CMK (cell line): ENCODE measurements at regions not wholly inside any gene's neighbourhood (a gene's known extent, or its start where the extent isn't known, plus 50 kb on each side); places are given as distances from the start of the nearest gene placed in this dataset.

ENCODE experiments used
- DNase-seq: peaks from one replicate; pipeline ENCODE4 v3.0.0-alpha.2; 2010; ENCODE audit warnings: low read depth

DNA sequence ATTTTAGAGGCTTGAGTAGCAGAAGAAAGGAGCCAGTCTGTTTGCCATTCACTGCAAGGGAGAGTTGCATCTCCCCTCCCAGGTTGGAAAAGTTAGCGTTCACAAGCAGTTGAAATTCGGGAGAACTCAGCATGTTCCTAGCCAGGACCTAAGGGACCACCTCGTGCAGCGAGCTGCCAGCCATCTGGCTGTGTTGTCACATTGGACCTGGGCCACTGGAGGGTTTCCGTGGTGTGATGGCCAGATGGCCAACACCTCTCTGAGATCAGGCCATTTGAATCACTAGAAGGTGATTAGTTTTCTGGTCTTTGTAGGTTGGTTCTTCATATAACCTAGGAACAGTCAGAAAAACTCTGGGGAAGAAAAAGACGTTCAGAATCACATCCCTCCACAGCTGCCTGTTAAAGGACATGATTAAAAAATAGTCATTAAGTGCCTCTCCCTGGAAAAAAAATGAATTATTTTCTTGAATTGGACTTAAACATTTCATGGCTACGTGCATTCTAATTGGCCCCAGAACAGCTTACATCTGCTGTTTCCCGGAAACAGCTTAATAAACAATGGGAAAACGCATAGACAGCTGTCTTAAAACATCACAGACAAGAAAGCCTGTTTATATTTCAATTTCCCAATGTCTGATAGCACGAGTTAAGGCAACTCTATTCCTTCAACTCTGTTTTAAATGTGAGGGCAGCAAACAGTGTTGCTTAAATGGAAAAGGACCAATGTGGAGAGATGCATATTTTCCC lies 303.9 kb downstream of the TENT4A start:
- no peak for DNase-seq

DNA sequence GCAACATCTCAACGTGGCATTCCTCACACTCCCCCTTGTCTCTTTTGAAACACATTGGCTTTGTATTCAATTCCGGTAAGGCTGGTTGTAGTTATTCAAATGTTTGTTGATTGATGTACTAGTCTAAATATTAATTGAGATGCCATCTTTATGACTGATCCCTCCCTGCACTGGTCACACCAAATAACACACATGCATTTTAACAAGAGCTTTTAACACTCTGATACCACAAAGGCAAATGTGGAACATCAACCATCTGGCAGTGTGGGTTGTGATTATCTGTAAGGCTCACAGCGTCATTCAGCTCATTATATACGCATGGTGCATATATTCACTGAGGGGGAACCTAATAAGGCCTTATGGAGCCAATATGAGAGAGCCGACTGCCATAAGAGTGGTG lies 305.0 kb downstream of the TENT4A start:
- DNase-seq: no peak

DNA sequence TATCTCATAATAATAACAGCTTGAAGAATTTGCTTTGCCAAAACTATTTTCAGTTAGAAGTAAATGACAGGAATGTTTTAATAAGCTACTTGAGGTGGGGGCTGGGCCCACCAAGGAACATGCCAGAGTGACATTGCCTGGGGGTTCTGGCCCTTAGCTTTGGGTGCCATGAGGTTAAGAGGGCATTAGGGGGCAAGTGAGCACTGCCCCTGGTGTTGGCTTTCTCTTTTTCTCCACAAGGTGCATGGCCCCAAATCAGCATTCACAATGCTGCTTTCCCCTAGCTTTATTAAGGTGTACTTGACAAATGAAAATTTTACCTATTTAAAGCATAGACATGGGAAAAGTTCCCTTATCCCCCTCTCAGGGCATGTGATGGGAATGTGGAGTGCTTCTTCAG lies 305.4 kb downstream of the TENT4A start:
- no peak for DNase-seq

DNA sequence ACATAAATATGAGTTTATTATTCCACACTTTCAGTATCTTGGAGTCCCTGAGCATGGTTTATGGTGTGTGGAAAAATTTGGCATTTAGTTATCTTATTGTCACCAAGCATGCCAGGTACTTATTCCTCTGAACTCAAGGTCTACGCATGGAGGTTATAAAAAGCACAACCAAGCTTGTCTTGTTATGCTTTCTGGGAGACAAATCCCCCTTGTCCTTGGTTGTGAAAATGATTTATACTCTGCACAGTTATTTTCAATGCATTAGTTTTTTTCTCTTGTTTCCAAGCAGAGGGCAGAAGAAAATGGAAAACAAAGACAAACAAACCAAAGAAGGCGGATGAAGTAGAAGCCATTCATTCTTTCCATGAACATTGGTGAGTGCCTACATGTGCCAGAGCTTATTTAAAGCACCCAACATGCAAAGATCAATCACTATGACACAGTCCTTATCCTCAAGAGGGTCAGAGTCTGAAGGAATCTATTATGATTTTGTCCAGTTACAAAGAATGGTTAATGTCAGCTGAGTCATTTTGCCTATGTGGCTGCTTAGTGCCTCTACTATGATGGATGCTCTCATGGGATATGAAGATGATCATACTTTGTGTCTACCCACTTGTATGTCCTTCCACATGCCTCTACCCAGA lies 323.1 kb downstream of the TENT4A start:
- no peak for DNase-seq

DNA sequence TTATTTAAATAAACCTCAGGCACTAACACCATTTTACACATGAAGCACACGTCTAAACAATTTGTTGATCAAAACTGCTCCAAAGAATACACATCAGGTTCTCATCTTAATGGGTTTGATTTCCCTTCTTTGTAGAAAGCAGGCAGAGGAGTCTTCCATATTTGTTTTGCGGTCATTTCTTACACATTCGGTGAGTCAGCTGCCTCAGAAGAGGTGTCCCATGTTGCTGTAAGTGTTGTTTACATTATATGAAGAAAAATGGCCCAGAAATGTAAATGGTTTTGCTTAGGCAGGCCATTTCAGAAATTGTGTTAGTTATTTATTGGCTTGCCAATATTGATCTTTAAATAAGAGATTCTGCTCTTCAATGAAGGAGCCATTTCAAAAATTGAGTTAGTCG lies 325.8 kb downstream of the TENT4A start:
- no peak for DNase-seq

DNA sequence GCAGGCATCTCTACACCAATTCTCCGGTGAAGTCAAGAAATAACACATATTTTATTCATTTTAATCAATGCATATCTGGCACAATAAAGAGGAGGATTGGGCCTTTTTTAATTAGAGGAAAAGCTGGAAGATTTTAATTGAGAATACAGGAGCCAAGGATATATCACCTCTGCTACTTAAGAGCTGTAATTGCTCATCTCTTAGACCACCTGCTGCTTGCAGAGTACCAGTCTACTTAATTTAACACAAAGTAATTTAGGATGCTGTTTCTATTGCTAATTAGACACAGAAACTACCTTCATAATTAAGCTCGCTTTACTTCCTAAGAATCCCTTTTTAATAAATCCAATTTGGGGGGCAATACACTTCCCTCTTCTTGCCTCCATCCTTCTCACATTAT lies 326.9 kb downstream of the TENT4A start:
- DNase-seq: no peak

DNA sequence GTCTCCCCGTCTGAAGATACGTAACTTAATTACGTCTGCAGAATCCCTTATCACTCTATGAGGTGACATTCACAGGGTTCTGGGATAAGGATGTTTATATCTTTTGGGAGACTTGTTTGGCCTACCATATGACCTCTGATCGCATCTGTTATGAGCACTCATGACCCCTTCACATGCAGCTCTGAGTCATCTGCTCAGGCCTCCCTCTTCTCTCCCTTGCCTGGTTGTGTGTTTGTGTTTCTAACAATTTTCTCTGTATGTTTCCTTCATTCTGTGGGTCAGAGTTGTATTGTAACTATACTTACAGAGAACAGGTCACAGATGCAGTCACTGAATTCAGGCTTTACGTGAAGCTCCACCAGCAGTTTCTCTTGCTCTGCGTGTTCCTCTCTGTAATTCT lies 330.6 kb downstream of the TENT4A start:
- DNase-seq: no peak

DNA sequence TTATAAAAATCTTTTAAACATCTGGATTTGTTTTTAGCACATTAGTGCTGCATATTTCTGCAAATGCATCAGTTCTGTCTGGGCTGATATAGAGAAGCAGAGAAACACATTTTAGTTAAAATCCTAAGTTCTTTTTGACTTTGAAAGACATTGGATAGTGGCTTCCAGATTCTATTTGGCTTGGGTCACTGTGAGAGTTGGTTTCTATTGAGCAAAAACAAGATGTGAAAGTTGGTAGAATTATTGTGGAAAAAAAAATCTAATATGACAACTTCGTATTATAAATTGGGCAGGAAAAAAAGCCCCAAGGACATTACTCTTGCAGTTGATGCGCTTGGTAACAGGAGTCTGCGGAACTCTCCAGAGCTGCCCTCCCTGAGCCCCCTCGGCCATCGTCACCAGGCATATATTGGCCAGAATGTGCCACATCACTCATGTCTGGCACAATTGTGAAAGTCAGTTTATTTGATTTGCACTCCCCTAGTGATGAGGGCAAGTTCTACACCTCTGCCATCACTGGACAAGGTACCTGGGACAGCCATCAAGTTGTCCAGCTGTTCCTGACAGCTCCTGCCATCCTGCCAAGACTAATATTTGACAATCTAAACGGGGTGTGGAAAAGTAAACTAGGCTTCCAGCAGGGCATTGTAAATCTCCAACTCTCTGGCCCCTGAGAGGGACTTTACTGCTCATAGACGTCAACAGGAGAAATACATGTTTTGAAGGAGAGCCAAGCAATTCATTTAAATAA lies 334.5 kb downstream of the TENT4A start:
- DNase-seq: no peak

DNA sequence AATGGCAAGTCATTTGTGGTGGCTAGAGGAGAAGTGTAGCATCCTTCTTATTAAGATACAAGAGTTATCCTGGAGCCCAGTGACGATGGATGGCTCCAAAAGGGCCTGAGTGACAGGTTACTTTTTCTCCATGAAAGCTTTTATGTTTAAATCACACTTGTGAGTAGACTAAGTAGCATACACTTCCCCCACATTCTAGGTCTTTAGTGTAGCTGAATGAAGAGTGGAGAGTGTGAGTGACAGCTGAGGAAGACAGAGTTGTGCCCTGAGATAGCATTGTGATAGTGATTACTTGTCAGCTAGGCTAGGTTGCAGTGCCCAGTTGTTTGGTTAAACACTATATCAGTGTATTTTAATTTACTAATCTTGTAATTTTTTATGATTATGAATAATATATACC lies 337.8 kb downstream of the TENT4A start:
- no peak for DNase-seq

DNA sequence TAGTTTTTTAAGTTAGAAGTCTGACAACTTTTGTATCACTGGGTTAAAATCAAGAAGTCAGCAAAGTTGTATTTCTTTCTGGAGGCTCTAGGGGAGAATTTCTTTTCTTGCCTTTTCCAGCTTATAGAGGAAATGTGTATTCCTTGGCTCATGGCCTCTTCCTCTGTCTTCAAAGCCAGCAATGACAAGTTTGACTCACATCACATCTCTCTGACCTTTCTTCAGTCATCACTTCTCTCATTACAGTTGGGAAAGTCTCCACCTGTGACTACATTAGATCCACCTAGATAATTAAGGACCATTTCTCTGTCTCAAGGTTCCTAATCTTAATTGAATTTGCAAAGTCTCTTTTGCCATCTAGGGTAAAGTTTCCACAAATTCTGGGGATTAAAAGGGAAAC lies 339.9 kb downstream of the TENT4A start:
- no peak for DNase-seq

DNA sequence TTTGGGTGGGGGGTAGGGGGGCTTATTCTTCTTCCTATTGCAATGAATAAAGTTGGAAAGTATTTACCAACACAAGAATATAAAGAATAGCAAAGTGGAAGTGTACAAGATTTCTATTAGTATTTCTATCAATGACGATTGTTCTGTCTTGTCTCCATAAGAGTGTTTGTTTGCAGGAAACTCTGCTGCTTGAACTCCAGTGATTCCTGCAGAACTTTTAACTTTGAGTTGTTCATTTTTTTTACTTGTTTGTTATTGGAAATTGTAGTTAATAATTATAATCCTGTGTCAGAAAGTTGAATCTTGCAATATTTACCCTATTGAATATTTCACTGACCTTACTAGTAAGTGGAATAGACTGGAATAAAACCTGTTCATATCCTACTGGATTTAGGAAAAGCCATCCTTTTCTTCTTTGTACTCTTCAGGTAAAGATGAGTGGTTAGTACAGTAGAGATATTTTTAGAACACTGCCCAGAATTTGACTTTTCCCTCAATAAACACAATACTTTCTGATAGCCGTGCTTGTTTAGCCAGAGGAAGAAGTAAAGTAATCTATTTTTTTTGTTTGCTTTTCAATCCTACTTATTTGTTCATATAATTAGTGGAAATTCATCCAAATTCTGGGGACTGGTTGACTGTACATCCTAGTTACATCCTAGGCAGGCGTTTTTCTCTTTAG lies 340.4 kb downstream of the TENT4A start:
- DNase-seq: no peak

DNA sequence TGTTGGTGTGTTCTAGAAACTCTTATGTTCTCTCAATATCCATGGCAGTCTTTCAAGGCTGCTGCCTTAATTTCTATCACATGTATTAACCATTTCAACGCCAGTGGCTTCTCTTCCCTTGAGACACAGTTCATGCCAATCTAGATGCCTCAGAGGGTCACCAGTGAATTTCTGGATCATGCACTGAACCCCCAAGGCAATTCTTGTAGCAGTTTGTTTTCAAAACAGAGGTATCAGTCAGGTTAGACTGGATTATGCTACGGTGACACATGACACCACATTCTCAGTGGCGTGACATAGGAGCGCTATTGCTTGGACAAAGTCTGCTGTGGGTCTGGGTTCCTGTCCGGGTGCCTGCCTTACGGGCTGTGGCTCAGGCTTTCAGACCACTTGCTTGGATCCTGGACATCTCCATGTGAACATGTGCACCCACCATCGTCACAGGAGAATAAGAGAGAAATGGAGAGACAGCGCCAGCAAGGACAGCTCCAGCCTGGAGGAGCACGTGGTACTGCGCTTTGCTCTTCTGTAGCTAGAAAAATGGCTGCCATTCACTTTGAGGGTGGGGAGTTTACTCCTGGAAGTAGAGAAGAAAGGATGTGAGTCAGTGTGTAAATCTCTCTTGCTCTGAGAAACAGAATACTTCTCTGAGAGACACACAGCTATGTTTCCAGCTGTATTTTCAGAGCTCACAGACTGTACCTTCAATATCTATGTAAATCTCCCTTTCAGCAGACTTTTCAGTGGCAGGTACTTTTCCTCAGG lies 329.3 kb upstream of the ADCY2 start:
- no peak for DNase-seq

DNA sequence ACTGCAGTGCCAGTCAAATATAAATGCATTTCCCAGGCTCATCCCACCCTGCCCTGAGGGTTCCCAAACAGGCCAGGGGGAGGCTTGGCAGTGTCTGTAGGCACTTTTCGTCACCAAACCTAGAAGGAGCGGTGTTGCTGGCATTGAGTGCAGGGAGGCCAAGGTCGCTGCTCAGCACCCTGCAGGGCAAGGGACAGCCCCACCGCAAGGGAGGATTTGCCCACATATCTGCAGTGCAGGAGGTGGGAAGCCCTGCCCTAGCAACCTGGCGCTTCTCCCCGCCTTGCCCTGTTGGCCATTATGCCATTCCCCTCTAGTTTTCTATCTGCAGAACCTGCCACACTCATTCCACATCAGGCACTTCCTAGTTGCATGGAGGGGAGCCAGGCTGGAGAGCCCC lies 327.8 kb upstream of the ADCY2 start:
- no peak for DNase-seq

DNA sequence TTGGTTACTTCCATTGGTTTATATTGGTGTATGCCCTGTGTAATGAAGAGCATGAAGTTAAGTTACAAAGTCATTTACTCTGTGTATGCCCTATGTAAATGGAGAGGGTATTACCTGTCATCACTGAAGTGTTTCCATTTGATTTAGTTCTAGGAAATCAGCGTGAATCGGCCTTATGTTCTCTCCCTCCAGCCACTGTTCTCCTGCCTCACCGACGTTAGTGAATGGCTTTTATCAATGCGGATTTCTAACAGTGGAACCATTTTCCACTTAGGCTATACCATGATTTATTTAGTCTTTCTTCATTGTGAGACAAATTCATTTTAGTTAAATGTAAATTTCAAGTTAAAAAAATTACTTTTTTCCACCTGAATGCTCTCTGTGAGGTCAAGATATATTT lies 327.0 kb upstream of the ADCY2 start:
- no peak for DNase-seq

DNA sequence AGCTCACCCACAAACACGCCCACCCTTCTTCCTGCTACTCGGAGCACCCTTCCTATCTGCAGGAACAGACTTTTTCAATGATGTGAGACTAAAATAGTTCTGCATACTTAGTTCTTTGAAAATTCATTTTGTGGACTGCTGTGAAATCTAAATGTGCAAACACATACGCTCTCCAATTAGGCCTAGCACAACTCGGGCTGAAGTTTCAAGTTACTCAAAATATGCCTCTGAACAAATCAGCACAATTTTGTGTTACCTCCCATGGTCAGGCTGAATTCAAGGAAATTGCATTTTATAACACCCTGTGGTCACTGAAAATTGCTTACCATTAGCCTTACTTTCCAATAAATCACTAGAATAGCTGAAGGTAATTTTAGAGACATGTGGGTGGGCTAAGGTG lies 323.8 kb upstream of the ADCY2 start:
- DNase-seq: no peak

DNA sequence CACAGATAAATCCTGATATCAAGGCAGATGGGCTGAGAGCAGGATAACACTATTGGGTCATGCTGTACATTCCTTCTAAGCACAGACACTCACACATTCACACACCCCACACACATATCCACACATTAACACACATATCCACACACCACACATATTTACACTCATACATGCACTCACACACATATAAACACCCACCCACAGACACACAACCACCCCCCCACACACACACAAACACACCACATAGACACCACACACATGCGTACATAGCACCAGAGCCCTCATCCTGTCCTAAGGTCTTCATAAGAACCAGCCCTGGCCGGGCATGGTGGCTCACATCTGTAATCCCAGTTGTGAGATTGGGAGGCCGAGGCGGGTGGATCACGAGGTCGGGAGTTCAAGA lies 322.3 kb upstream of the ADCY2 start:
- DNase-seq: no peak

DNA sequence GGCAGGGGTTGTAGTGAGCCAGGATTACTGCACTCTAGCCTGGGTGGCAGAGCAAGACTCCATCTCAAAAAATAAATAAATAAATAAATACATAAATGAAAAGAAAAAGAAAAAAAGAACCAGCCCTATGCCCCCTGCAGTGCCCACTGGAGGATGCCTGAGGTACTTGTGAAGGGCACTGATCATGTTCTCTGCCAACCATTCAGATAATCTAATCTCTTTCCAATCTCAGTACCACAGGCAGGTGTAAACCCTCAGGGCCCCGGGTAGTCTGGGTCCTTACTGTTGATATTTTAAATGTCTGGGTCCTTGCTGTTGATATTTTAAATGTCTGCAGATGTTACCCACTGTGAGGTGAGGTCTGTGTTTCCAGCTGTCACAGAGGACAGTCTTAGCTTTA lies 321.8 kb upstream of the ADCY2 start:
- DNase-seq: no peak

DNA sequence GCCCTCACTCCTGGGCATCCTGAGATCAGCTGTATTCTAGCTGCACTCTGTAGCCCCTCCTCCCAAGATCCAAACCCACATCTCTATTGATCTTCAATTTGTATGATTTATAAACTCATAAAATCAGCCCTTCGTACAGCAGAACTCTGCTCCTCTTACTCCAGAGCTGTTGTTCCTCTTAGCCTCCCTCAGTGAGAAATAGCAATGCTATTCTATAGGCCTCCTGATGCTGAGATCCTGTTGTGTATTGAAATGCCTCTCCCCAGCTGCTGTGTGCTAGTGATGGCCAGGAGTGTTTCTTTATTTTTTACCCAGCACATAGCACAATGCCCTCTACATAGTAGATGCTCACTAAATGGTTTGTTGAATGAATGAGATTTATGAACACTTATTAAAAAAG lies 320.5 kb upstream of the ADCY2 start:
- no peak for DNase-seq

DNA sequence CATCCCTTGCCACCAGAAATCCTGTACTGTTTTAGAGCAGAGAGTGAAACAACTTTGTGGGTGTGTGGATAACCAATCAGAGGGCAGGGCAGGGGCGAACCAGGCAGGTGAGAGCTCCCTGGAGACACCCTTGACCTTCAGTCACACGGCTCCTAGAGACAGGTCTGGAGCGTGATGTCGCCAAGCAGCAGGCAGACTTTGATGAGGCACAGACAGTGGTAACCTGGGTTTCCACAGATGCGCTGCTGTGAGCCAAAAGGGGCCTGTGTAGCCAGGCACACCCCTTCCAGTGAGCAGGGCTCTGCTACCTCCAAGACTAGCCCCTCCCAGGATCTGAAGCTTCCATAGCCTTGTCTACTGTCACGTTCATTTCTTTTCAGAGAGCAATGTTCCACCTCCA lies 317.8 kb upstream of the ADCY2 start:
- no peak for DNase-seq

DNA sequence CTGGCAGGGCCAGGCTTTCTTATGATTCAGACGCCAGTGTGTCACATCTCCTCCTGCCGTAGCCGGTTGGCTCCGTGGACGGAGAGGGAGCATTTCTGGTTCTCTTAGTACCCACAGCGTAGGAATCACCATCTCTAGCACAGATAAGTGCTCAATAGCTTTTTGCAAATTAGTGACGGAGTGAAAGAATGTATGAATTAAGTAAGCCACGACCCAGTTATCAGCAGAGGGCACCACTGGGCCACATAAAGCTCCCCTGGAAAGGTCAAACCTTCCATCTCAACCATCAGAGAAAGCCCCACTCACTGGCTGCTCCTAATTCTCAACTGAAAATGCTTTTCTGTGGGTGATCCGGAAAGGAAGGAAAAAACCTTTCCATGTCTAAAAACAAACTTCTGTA lies 317.0 kb upstream of the ADCY2 start:
- no peak for DNase-seq

DNA sequence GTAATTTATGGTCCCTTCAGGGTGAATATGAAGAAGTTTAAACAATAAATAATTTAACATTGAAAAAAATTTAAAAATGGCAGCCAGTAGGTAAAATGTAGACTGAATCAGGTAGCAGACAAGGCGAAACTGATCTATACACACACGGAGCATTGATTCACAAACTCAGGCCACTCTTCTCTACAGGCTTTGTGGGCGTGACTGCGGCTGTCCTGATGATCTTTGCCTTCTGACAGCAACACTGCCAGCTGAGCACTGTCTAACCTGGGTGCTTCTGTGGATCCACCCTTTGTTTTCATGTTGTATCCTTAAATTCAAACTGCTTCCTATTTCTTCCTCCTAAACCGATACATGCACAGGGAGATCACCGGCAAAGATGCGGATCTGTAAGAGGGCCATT lies 315.4 kb upstream of the ADCY2 start:
- DNase-seq: no peak

DNA sequence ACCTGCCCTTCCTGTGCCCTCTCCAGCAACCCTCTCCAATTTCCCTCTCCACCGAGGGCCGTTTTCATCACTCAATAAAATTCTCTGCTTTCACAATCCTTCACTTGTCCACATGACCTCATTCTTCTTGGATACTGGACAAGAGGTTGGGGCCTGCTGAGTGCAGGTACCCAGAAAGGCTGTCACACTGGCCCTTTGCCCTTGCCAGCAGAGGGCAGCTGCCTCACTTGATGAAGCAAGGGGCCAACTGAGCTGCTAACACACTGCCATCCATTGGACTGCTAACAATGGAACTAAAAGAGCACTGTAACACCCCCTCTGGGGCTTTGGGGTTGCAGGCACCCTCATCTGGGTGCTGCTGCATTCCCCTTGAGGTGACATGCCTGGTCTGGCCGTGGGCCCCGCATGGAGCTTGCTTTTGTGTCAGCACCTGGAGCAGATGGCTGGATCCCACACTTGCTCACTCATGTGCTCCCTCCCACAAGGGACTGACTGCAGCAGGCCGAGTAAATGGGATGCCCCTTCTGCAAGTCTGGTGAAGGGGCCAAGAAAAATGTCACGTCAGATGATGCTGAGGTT lies 308.1 kb upstream of the ADCY2 start:
- DNase-seq: no peak
